ENCODE measurements at regions not wholly inside any gene's neighbourhood (a gene's known extent, or its start where the extent isn't known, plus 50 kb on each side); places are given as distances from the start of the nearest gene placed in this dataset.

GRCh38 chr5:5598547-5599113, 176.2 kb downstream of the ICE1 start (continued):
- TF ChIP-seq CHD7 (IDR thresholded peaks at IDR 0.05; ENCODE audit: insufficient replicate concordance, low read length) (no peak), ASH2L (IDR thresholded peaks at IDR 0.05; ENCODE audit: low read length) (no peak), HDAC6 (IDR thresholded peaks at IDR 0.05; ENCODE audit: low read depth, low read length) (no peak), PHF8 (conservative IDR thresholded peaks at IDR 0.05; ENCODE audit: low read depth, low read length) (no peak), SIRT6 (IDR thresholded peaks at IDR 0.05; ENCODE audit: low read length) (no peak), TAF7 (optimal IDR thresholded peaks at IDR 0.05; ENCODE audit: borderline replicate concordance, low read depth, low read length) (no peak), CTCF (IDR thresholded peaks at IDR 0.05; ENCODE audit: control extremely low read depth in 1 of 3, insufficient read depth in 1 of 3, low read depth in 1 of 3, low read length in 3 of 3) (no peak), POU5F1 (IDR thresholded peaks at IDR 0.05; ENCODE audit: low read depth, low read length) (no peak)

All from H1 (cell line).